ENCODE measurements at regions not wholly inside any gene's neighbourhood (a gene's known extent, or its start where the extent isn't known, plus 50 kb on each side); places are given as distances from the start of the nearest gene placed in this dataset.

- TF ChIP-seq TAF1 (IDR thresholded peaks at IDR 0.05; ENCODE audit: borderline replicate concordance, insufficient read depth, low read length) (no peak), POLR2AphosphoS5 (IDR thresholded peaks at IDR 0.05; ENCODE audit: low read depth, low read length) (no peak), REST (IDR thresholded peaks at IDR 0.05; ENCODE audit: insufficient read depth in 1 of 2, low read depth in 2 of 2, low read length in 2 of 2) (no peak), SIN3A (IDR thresholded peaks at IDR 0.05; ENCODE audit: borderline replicate concordance, insufficient read depth, low read length) (no peak)
Measured at GRCh38 chr16:85511938-85512807, 100.9 kb upstream of the GSE1 start.
